ENCODE measurements at regions not wholly inside any gene's neighbourhood (a gene's known extent, or its start where the extent isn't known, plus 50 kb on each side); places are given as distances from the start of the nearest gene placed in this dataset.

DNA sequence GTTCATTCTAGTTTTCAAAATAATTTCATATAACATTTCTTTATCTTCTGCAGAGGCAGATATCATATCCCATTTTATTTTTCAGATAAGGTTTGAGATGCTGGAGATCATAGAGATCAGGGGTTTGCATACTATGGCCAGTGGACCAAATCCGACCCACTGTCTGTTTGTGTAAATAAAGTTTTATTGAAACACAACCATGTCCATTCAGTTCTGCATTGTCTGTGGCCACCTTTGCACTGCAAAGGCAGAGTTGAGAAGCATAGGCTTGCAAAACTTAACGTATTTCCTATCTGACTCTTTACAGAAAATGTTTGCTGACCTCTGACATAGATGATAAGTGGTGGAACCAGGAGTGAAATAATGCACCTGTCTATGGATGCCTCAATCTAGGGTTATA, 63.9 kb upstream of the SOD3 start:
- Mint-ChIP-seq H3K27ac (no peak overlapping the region), H3K4me3 (no peak overlapping the region), H3K9me3 (peaks cover 5% of the 10 kb centered on the region), H3K36me3 (ENCODE audit: low read depth) (peaks cover 6% of the 10 kb centered on the region), H3K27me3 (ENCODE audit: low read depth) (peaks cover 28% of the 10 kb centered on the region), H3K4me1 (peaks cover 54% of the 10 kb centered on the region)
- TF ChIP-seq, protein P1, sequence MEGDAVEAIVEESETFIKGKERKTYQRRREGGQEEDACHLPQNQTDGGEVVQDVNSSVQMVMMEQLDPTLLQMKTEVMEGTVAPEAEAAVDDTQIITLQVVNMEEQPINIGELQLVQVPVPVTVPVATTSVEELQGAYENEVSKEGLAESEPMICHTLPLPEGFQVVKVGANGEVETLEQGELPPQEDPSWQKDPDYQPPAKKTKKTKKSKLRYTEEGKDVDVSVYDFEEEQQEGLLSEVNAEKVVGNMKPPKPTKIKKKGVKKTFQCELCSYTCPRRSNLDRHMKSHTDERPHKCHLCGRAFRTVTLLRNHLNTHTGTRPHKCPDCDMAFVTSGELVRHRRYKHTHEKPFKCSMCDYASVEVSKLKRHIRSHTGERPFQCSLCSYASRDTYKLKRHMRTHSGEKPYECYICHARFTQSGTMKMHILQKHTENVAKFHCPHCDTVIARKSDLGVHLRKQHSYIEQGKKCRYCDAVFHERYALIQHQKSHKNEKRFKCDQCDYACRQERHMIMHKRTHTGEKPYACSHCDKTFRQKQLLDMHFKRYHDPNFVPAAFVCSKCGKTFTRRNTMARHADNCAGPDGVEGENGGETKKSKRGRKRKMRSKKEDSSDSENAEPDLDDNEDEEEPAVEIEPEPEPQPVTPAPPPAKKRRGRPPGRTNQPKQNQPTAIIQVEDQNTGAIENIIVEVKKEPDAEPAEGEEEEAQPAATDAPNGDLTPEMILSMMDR (IDR thresholded peaks at IDR 0.05; ENCODE audit: unreplicated experiment in 3 of 3) = no peak

DNA sequence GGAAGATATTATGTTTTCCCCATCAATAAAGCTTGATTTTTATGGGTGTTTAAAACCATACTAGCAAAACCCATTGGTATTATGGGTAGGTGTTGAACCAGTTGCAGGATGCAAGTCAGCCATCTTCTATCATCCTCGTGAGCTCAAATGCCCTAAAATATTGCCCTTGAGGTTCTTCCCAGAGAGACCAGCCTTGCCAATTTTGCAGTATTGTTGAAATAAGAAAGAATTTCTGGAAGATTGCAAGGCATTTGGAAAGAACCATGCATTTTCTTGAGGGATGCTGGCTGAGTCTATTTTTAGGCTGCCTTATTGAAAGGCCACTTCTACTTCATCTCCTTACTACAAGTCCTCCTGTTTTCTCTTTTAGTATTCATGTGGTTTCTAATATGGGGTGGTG, 60.9 kb upstream of the SOD3 start:
- Mint-ChIP-seq H3K27ac (no peak overlapping the region), H3K4me3 (no peak overlapping the region), H3K9me3 (peaks cover 24% of the 10 kb centered on the region), H3K4me1 (peaks cover 41% of the 10 kb centered on the region), H3K36me3 (ENCODE audit: low read depth) (peaks cover 6% of the 10 kb centered on the region), H3K27me3 (ENCODE audit: low read depth) (peaks cover 14% of the 10 kb centered on the region)
- TF ChIP-seq, protein P1 (IDR thresholded peaks at IDR 0.05; ENCODE audit: unreplicated experiment in 3 of 3) = no peak

DNA sequence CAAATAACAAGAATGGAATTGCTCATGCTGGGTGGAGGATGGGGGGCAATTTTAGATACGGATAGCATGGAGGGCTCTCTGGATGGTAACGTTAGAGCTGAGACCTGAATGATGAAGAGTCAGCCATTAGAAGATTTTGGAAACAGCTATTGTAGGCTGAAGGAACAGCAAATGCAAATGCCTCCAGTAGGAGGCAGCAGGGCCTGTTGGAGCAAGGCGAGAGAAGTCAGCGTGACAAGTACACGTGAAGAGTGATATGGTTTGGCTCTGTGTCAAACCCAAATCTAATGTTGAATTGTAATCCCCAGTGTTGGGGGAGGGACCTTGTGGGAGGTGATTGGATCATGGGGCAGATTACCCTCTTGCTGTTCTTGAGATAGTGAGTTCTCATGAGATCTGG, 59.3 kb upstream of the SOD3 start:
- Mint-ChIP-seq H3K9me3 (peaks cover 24% of the 10 kb centered on the region), H3K4me1 (peaks cover 29% of the 10 kb centered on the region), H3K27me3 (ENCODE audit: low read depth) (peaks cover 5% of the 10 kb centered on the region), H3K36me3 (ENCODE audit: low read depth) (peaks cover 6% of the 10 kb centered on the region), H3K27ac (no peak overlapping the region), H3K4me3 (no peak overlapping the region)
- TF ChIP-seq, protein P1 (IDR thresholded peaks at IDR 0.05; ENCODE audit: unreplicated experiment in 3 of 3) = no peak

DNA sequence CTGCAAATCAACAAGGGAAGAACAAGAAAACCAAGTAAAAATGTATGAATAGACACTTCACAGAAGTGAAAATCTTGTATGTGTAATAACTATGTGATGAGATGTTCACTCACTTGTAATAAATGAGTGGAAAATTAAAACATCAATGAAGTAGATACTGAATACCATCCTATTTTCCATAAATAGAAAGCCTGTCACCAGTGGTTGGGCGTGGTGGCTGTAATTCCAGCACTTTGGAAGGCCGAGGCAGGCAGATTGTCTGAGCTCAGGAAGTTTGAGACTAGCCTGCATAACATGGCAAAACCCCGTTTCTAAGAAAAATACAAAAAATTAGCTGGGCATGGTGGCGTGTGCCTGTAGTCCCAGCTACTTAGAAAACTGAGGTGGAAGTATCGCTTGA, 53.5 kb upstream of the SOD3 start:
- Mint-ChIP-seq H3K27me3 (ENCODE audit: low read depth) (peaks cover 4% of the 10 kb centered on the region), H3K27ac (no peak overlapping the region), H3K4me3 (no peak overlapping the region), H3K4me1 (peaks cover 22% of the 10 kb centered on the region), H3K36me3 (ENCODE audit: low read depth) (no peaks in the 10 kb centered on the region), H3K9me3 (peaks cover 17% of the 10 kb centered on the region)
- TF ChIP-seq, protein P1 (IDR thresholded peaks at IDR 0.05; ENCODE audit: unreplicated experiment in 3 of 3) = no peak

DNA sequence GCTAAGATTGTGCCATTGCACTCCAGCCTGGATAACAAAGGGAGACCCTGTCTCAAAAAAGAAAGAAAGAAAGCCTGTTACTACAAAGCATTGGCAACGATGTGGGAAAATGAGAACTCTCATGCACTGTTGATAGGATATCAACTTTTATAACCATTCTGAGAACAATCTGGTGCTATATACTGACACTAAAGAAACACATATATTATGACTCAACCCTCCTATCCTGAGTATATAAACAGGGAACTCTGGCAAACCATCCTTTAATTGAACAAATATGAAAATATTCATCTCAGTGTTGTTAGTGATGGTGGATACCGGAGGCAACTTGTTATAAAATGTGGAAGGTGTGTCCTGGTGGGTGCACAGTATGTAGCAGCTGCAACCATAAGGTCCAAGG, 53.0 kb upstream of the SOD3 start:
- H3K27me3 Mint-ChIP-seq (ENCODE audit: low read depth) = peaks cover 4% of the 10 kb centered on the region
- no peak overlapping the region for H3K27ac Mint-ChIP-seq
- H3K4me3 Mint-ChIP-seq = no peak overlapping the region
- H3K4me1 Mint-ChIP-seq = peaks cover 22% of the 10 kb centered on the region
- TF ChIP-seq, protein P1 (IDR thresholded peaks at IDR 0.05; ENCODE audit: unreplicated experiment in 3 of 3) = no peak
- H3K36me3 Mint-ChIP-seq (ENCODE audit: low read depth) = no peaks in the 10 kb centered on the region
- peaks cover 13% of the 10 kb centered on the region for H3K9me3 Mint-ChIP-seq

DNA sequence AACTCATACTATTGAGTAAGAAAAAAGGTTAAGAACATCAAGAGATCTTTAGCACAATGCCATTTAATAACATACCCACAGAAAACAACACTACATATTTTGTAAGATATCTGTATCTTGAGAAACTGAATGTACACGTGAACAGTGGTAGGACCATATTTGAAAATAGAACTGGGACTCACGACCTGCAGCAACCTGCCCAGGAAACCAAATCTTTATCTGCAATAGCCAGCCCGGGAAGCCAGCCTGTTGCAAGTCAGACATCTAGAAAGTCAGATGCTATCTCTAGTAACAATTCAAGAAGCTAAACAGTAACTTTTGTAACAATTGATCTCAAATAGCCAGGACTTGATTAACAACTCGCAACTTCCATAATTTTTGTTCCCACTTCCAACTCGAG, 52.6 kb upstream of the SOD3 start:
- TF ChIP-seq, protein P1 (IDR thresholded peaks at IDR 0.05; ENCODE audit: unreplicated experiment in 3 of 3) = no peak
- peaks cover 22% of the 10 kb centered on the region for H3K4me1 Mint-ChIP-seq
- peaks cover 10% of the 10 kb centered on the region for H3K9me3 Mint-ChIP-seq
- no peaks in the 10 kb centered on the region for H3K36me3 Mint-ChIP-seq (ENCODE audit: low read depth)
- peaks cover 4% of the 10 kb centered on the region for H3K27me3 Mint-ChIP-seq (ENCODE audit: low read depth)
- H3K27ac Mint-ChIP-seq = peak overlapping the region in 1 of 3 experiments; percentile 7
- H3K4me3 Mint-ChIP-seq = no peak overlapping the region

All from nephron (organoid).